ENCODE measurements at regions not wholly inside any gene's neighbourhood (a gene's known extent, or its start where the extent isn't known, plus 50 kb on each side); places are given as distances from the start of the nearest gene placed in this dataset.

GRCh38 chr14:104506461-104507253 lies 72.9 kb upstream of the C14orf180 start:
- DNase-seq (ENCODE audit: low read depth in 4 of 4, low spot score in 1 of 4): no peak

- no peak for DNase-seq (ENCODE audit: low read depth in 4 of 4, low spot score in 1 of 4)
These were observed 72.1 kb upstream of the C14orf180 start for GRCh38 chr14:104507443-104507842.

DNA sequence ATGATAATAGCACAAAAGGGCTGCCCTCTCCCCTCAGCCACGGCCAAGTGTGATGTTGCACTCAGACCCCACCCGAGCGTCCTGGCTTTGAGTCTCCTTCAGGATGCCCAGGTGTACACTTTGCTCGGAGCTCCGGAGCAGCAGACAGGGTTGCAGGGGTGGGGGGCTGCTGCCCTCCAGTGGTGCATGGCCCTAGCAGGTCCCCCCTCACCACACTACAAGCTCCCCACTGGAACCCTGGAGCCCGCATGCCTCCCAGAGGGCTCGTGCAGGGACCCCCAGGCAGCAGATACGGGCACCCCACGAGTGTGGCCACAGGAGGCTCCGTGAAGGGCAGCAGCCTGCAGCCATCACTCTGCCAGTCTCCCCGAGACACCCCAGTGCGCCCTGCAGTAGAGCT lies 69.9 kb upstream of the C14orf180 start:
- no peak for DNase-seq (ENCODE audit: low read depth in 4 of 4, low spot score in 1 of 4)

- no peak for DNase-seq (ENCODE audit: low read depth in 4 of 4, low spot score in 1 of 4)
These were observed 69.3 kb upstream of the C14orf180 start for GRCh38 chr14:104510216-104510615.

- no peak for DNase-seq (ENCODE audit: low read depth in 4 of 4, low spot score in 1 of 4)
These were observed 68.6 kb upstream of the C14orf180 start for GRCh38 chr14:104510794-104511611.

GRCh38 chr14:104512061-104512460 lies 67.5 kb upstream of the C14orf180 start:
- DNase-seq (ENCODE audit: low read depth in 4 of 4, low spot score in 1 of 4): no peak

DNA sequence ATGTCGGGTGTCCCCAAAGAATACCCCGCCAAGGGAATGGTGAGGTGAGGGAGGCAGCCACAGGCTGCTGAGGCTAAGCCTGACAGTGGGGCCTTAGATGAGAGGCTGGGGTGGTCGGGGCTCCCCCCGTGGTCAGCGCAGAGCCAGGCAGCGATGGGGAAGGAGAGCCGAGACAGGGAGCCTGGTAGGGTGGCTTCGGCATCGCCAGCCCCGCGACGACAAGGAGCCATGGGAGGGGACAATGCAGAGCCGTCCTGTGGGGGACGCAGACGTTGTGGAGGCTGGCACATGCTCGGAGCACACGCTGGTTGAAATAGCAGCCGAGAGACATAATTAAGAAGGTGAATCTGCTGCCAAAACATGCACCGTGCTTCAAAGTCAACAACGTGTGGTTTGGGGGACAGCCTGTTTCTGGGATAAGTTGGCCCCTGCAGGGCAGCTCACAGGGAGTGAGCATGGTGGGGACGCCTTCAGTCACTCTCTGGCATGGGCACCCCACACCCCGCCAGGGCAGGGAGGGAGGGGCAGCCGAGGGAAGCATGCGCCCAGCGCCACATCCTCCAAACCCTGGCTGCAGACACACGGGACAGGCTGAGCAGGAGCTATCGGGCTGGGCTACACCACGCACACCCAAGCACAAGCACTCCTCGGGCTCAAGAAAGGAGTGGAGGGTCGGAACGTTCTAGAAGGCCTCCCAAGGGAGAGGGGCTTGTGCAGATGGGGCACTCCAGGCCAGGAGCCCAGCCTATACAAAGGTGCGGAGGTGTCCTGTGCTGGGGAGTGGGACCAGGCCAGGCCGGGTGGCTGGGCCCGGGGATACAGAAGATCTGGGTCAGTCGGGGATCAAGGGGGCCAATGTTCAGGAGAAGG lies 66.6 kb upstream of the C14orf180 start:
- no peak for DNase-seq (ENCODE audit: low read depth in 4 of 4, low spot score in 1 of 4)

GRCh38 chr14:104513641-104514046 lies 65.9 kb upstream of the C14orf180 start:
- no peak for DNase-seq (ENCODE audit: low read depth in 4 of 4, low spot score in 1 of 4)

GRCh38 chr14:104514156-104514848 lies 65.3 kb upstream of the C14orf180 start:
- no peak for DNase-seq (ENCODE audit: low read depth in 4 of 4, low spot score in 1 of 4)

DNA sequence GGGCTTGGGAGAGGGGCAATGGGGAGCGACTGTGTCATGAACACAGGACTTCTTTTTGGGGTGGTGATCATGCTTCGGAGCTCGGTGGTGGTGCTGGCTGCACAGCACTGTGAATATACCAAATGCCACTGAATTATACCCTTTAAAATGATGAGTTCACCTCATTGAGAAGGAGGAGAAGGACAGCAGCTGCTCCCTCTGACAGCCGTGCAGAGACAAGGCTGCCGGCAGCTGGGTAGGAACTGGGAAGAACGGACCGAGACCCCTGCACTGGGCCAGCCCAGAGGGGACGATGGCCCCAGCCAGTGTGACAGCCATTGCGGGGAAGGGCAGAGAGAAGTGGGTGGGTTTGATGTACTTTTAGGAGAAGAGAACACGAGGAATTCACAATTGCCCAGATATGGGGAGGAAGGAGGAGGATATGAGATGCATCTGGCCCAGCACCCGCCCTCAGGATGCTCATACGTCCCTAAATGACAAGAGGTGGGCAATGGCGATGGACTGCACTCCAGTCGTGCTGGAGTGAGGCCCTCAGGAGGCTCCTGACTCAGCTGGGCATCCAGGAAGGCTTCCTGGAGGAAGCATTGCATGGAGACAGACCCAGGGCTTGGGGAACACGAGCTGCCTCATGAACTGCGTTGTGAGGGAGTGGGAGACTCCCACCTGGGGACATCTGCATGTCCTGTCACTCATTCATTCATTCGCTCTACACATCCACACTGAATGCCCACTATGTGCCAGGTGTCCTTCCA lies 64.3 kb upstream of the C14orf180 start:
- no peak for DNase-seq (ENCODE audit: low read depth in 4 of 4, low spot score in 1 of 4)

GRCh38 chr14:104515811-104516780 lies 63.5 kb upstream of the C14orf180 start:
- DNase-seq (ENCODE audit: low read depth in 4 of 4, low spot score in 1 of 4): no peak

DNA sequence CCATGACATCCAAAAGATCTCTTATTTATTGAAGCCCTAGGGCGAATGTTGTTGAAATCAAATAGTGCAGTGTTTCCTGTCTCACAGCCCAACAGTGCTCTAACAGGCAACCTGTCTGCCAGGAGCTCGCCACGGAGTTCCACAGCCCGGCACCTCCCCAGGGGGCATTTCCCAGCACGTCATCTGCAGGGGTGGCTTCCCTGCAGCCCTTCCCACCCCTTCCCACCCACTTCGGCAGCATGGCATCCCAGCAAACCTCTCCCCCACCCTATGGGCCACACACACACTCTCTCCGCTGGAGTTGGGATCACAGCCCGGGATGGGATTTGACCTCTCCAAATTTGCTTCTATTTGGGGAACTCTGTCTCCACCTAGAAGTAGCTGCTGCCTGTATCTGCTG lies 62.7 kb upstream of the C14orf180 start:
- DNase-seq (ENCODE audit: low read depth in 4 of 4, low spot score in 1 of 4): no peak

GRCh38 chr14:104517426-104517825 lies 62.1 kb upstream of the C14orf180 start:
- DNase-seq (ENCODE audit: low read depth in 4 of 4, low spot score in 1 of 4): no peak

DNA sequence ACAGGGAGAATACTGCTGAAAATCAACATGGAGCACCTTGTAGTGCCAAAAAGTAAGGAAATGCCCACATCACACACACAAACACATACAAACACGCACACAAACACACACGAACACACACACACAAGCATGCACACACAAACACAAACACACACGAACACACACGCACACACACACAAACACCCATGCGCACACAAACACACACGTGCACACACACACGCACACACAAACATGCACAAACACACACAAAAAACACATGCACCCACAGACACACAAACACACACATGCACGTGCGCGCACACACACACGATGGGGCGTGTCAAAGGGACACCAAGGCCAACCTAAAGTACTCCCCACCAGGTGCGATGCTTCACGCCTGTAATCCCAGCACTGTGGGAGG lies 61.7 kb upstream of the C14orf180 start:
- no peak for DNase-seq (ENCODE audit: low read depth in 4 of 4, low spot score in 1 of 4)

GRCh38 chr14:104518659-104519350 lies 60.8 kb upstream of the C14orf180 start:
- DNase-seq (ENCODE audit: low read depth in 4 of 4, low spot score in 1 of 4): no peak

- no peak for DNase-seq (ENCODE audit: low read depth in 4 of 4, low spot score in 1 of 4)
These were observed 59.8 kb upstream of the C14orf180 start for GRCh38 chr14:104519721-104520120.

DNA sequence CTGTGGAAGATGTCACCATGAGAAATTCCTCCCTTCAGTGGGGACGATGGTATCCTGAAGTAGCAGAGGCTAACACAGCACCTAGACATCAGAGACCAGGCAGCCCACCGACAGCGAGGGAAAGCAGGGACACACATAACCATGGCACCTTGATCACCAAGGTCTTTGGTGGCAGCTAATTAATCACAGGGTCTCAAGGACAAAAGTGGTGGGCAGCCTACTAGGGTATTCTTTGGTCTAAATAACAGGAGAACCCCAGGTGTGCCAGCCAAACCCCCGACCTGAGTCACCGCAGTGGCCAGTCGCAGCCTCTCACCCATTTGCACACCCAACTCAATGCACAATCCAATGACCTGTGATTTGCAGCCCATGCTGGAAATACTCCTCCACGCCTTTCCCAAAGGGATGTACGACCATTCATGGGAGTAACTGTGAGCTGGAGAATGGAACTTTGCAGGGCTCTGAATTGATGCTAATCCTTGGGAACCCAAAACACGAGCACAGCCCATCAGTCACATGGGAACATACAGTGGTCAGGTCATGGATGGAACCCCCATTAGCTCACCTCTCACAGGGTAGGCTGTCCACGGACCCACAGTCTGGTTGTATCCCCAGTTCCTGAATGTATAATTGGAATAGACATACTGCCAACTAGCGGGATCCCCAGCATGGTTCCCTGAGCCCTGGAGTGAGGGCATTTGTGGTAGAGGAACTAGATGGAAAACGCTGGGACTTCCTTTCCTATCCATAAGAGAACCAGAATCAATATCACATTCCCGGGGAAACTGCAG lies 58.7 kb upstream of the C14orf180 start:
- no peak for DNase-seq (ENCODE audit: low read depth in 4 of 4, low spot score in 1 of 4)

Measured in stimulated activated CD4-positive, alpha-beta T cell treated with anti-CD3 and anti-CD28 coated beads, Interleukin-1b, Interleukin-23, amount 100 ng/mL, for 24 hours (primary cell).